H9 (cell line): ENCODE measurements at regions not wholly inside any gene's neighbourhood (a gene's known extent, or its start where the extent isn't known, plus 50 kb on each side); places are given as distances from the start of the nearest gene placed in this dataset.

Source experiments
- DNase-seq: peaks from one replicate; pipeline ENCODE4 v3.0.0-alpha.2; 2017
- H2AFZ ChIP-seq: one replicate; pipeline ENCODE4 v1.6.1; 2013; ENCODE audit warnings: mild to moderate bottlenecking, low read length, control low read depth, moderate library complexity
- H2AK5ac ChIP-seq: 2 replicates; pipeline ENCODE4 v1.6.1; 2013; ENCODE audit warnings: low read length, control low read depth, mixed read lengths; ENCODE audit not compliant: insufficient read length
- H2BK120ac ChIP-seq: one replicate; pipeline ENCODE4 v1.6.1; 2013; ENCODE audit warnings: low read depth, mild to moderate bottlenecking, low read length, control low read depth, inconsistent platforms; ENCODE audit not compliant: poor library complexity, severe bottlenecking
- H2BK12ac ChIP-seq: 2 replicates; pipeline ENCODE4 v1.6.1; 2013; ENCODE audit warnings: low read length, control low read depth, mixed read lengths, low read depth; ENCODE audit not compliant: insufficient read length
- H2BK15ac ChIP-seq: 2 replicates; pipeline ENCODE4 v1.6.1; 2013; ENCODE audit warnings: low read depth, low read length, control low read depth
- H2BK20ac ChIP-seq: one replicate; pipeline ENCODE4 v1.6.1; 2013; ENCODE audit warnings: low read depth, mild to moderate bottlenecking, low read length, control low read depth, inconsistent platforms; ENCODE audit not compliant: poor library complexity, severe bottlenecking
- H2BK5ac ChIP-seq: 2 replicates; pipeline ENCODE4 v1.6.1; 2013; ENCODE audit warnings: low read length, control low read depth, mixed read lengths; ENCODE audit not compliant: insufficient read length
- H3K14ac ChIP-seq: 2 replicates; pipeline ENCODE4 v1.6.1; 2013; ENCODE audit warnings: low read length, control low read depth; ENCODE audit not compliant: insufficient read depth
- H3K18ac ChIP-seq: 2 replicates; pipeline ENCODE4 v1.6.1; 2013; ENCODE audit warnings: low read depth, mild to moderate bottlenecking, mixed read lengths, low read length, control low read depth; ENCODE audit not compliant: insufficient read length
- H3K23ac ChIP-seq: 2 replicates; pipeline ENCODE4 v1.6.1; 2013; ENCODE audit warnings: low read length, control low read depth, mixed read lengths, low read depth; ENCODE audit not compliant: insufficient read length
- H3K23me2 ChIP-seq: 2 replicates; pipeline ENCODE4 v1.6.1; 2013; ENCODE audit warnings: low read depth, mild to moderate bottlenecking, mixed read lengths, low read length, control low read depth; ENCODE audit not compliant: insufficient read length, poor library complexity, severe bottlenecking
- H3K27ac ChIP-seq: 2 replicates; pipeline ENCODE4 v1.5.1; 2013; ENCODE audit warnings: low read length, control low read depth, mixed read lengths, low read depth; ENCODE audit not compliant: insufficient read length
- H3K27me3 ChIP-seq: 2 replicates; pipeline ENCODE4 v1.6.1; 2013; ENCODE audit warnings: low read length, control low read depth, inconsistent platforms; ENCODE audit not compliant: insufficient read depth
- H3K4ac ChIP-seq: 2 replicates; pipeline ENCODE4 v1.6.1; 2013; ENCODE audit warnings: low read depth, mild to moderate bottlenecking, control low read depth, inconsistent platforms, low read length, moderate library complexity
- H3K4me1 ChIP-seq: 2 replicates; pipeline ENCODE4 v1.6.1; 2013; ENCODE audit warnings: low read length, control low read depth, inconsistent platforms; ENCODE audit not compliant: insufficient read depth
- H3K4me2 ChIP-seq: 2 replicates; pipeline ENCODE4 v1.6.1; 2013; ENCODE audit warnings: low read length, control low read depth, mixed read lengths; ENCODE audit not compliant: insufficient read length, insufficient read depth
- H3K56ac ChIP-seq: 2 replicates; pipeline ENCODE4 v1.6.1; 2013; ENCODE audit warnings: low read depth, mild to moderate bottlenecking, mixed read lengths, low read length, control low read depth; ENCODE audit not compliant: insufficient read length
- H3K79me1 ChIP-seq: 2 replicates; pipeline ENCODE4 v1.6.1; 2013; ENCODE audit warnings: low read depth, mild to moderate bottlenecking, moderate library complexity, low read length, control low read depth, inconsistent platforms; ENCODE audit not compliant: insufficient read depth, poor library complexity, severe bottlenecking
- H3K79me2 ChIP-seq: 2 replicates; pipeline ENCODE4 v1.6.1; 2013; ENCODE audit warnings: low read length, control low read depth, inconsistent platforms; ENCODE audit not compliant: insufficient read depth
- H3K9ac ChIP-seq: 2 replicates; pipeline ENCODE4 v1.6.1; 2013; ENCODE audit warnings: low read length, control low read depth, mixed read lengths; ENCODE audit not compliant: insufficient read length; ENCODE audit errors: extremely low read depth
- H3K9me3 ChIP-seq: one replicate; pipeline ENCODE4 v1.6.1; 2013; ENCODE audit warnings: low read depth, low read length, inconsistent platforms; ENCODE audit not compliant: control insufficient read depth
- H3T11ph ChIP-seq: one replicate; pipeline ENCODE4 v1.6.1; 2013; ENCODE audit warnings: mild to moderate bottlenecking, low read length, control low read depth, inconsistent platforms
- H4K20me1 ChIP-seq: one replicate; pipeline ENCODE4 v1.6.1; 2013; ENCODE audit not compliant: control insufficient read depth, insufficient read length, insufficient read depth
- H4K5ac ChIP-seq: 2 replicates; pipeline ENCODE4 v1.6.1; 2013; ENCODE audit warnings: low read depth, mild to moderate bottlenecking, mixed read lengths, low read length, control low read depth; ENCODE audit not compliant: insufficient read length
- H4K8ac ChIP-seq: replicated peaks from 2 replicates; pipeline ENCODE4 v1.6.1; 2013; ENCODE audit warnings: low read length, control low read depth, mixed read lengths, low read depth; ENCODE audit not compliant: insufficient read length
- H4K91ac ChIP-seq: 2 replicates; pipeline ENCODE4 v1.6.1; 2013; ENCODE audit warnings: low read depth, mild to moderate bottlenecking, moderate library complexity, mixed read lengths, low read length, control low read depth; ENCODE audit not compliant: insufficient read length
- H3K27ac Mint-ChIP-seq, 3 experiments: 2 replicates in 2 of 3; 3 replicates in 1 of 3; pipeline ENCODE4 v1.8.0; 2020 to 2021; ENCODE audit warnings: mixed read lengths in 3 of 3, mild to moderate bottlenecking in 1 of 3, moderate library complexity in 1 of 3
- H3K27me3 Mint-ChIP-seq: 2 replicates; pipeline ENCODE4 v1.8.0; 2021; ENCODE audit warnings: low read depth, mild to moderate bottlenecking, moderate library complexity, mixed read lengths
- H3K36me3 Mint-ChIP-seq, 3 experiments: 2 replicates in 2 of 3; 3 replicates in 1 of 3; pipeline ENCODE4 v1.8.0; 2020 to 2021; ENCODE audit warnings: low read depth in 3 of 3, mixed read lengths in 3 of 3; ENCODE audit not compliant: insufficient read depth in 1 of 3
- H3K4me1 Mint-ChIP-seq, 2 experiments: 2 replicates each; pipeline ENCODE4 v1.8.0; 2020; ENCODE audit warnings: mixed read lengths in 2 of 2
- H3K4me3 Mint-ChIP-seq, 2 experiments: 2 replicates in 1 of 2; 3 replicates in 1 of 2; pipeline ENCODE4 v1.8.0; 2020 to 2021; ENCODE audit warnings: mild to moderate bottlenecking in 2 of 2, mixed read lengths in 2 of 2, moderate library complexity in 1 of 2
- H3K9me3 Mint-ChIP-seq, 2 experiments: 2 replicates in 1 of 2; 3 replicates in 1 of 2; pipeline ENCODE4 v1.8.0; 2020; ENCODE audit warnings: mild to moderate bottlenecking in 2 of 2, mixed read lengths in 2 of 2, moderate library complexity in 1 of 2
- CTCF ChIP-seq: fragments of 200-600 bp; sonication (generic); conservative IDR thresholded peaks from 3 replicates; pipeline ENCODE4 v1.8.0; 2021; ENCODE audit warnings: antibody characterized with exemption, mild to moderate bottlenecking
- WGBS: extraction: QIAGEN DNeasy Blood & Tissue Kit; methylation state at CpG from one replicate; pipeline ENCODE4 v1.1.7; 2013; ENCODE audit warnings: missing lambda C conversion rate, low lambda C conversion rate, mixed read lengths; ENCODE audit not compliant: insufficient read length; ENCODE audit errors: extremely low coverage; 5-methylcytosine and 5-hydroxymethylcytosine counted together

DNA sequence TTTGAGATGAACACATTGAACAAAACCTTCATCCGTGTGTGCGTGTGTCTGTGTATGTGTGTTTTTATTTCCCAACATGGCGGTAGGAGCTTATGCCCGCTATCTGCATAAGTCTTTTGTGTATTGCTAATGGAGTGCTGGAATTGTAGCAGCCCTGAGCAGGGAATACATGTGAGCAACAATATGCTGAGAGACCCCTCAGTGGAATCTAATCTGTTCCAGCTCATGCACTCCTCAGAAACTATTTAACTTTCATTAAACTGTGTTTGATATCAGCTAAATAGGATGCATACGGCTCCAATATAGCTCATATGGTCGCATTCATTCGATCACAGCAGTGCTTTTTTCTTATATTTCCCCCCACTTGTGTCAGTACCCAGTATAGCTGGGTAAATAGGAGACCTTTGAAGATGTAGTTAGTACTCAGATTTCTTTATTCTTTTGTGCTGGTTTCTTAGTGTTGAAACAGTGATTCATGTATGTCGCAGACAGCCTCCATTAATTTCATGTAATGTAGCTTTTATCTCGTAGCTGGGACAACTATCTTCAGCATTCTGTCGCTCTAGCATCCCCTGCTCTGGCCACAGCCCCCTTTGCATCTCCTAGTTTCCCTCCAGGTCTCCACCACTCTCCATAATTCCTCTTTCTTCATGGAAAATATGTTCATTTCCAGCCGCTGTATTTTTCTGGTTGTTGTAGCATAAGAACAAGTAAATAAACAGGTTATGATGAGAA lies 891.2 kb downstream of the BCL11A start:
- Histone ChIP-seq H3K23me2 (no peaks in the 10 kb centered on the region), H3K79me1 (no peaks in the 10 kb centered on the region), H2BK5ac (no peak overlapping the region), H4K20me1 (no peaks in the 10 kb centered on the region), H2BK120ac (no peak overlapping the region), H3T11ph (no peak overlapping the region), H2AK5ac (no peak overlapping the region), H4K8ac (no peak overlapping the region), H3K4me2 (no peak overlapping the region), H2BK20ac (no peak overlapping the region), H2BK15ac (no peak overlapping the region), H4K91ac (no peak overlapping the region), H3K9me3 (no peaks in the 10 kb centered on the region), H3K79me2 (no peaks in the 10 kb centered on the region), H2AFZ (no peak overlapping the region), H3K18ac (no peak overlapping the region), H3K27ac (no peak overlapping the region), H3K4ac (no peak overlapping the region), H3K56ac (no peak overlapping the region), H2BK12ac (no peak overlapping the region), H3K23ac (no peak overlapping the region), H3K4me1 (no peaks in the 10 kb centered on the region; the same call in 1 of the 2 replicates), H3K9ac (no peak overlapping the region), H4K5ac (no peak overlapping the region), H3K14ac (no peak overlapping the region), H3K27me3 (no peaks in the 10 kb centered on the region)
- WGBS, result no CpG with 5 or more reads among the region's 11 CpGs
- Mint-ChIP-seq H3K27ac (peak overlapping the region in 2 of 3 experiments; percentile 29 to 50; a peak in 2 of 7 replicates), H3K36me3 (no peaks in the 10 kb centered on the region), H3K4me1 (peaks cover 35 to 45% of the 10 kb centered on the region in 2 experiments), H3K27me3 (no peaks in the 10 kb centered on the region), H3K9me3 (no peaks in the 10 kb centered on the region), H3K4me3 (no peak overlapping the region; a peak in 1 of 5 replicates)
- DNase-seq, result no peak
- TF ChIP-seq CTCF, result no peak
